ENCODE measurements at regions not wholly inside any gene's neighbourhood (a gene's known extent, or its start where the extent isn't known, plus 50 kb on each side); places are given as distances from the start of the nearest gene placed in this dataset.

- TF ChIP-seq EZH2phosphoT487 (IDR thresholded peaks at IDR 0.05; ENCODE audit: insufficient read depth, low read depth) (no peak), EZH2 (IDR thresholded peaks at IDR 0.05; ENCODE audit: insufficient read depth, poor library complexity, severe bottlenecking) (no peak)
Observed at GRCh38 chr6:128727500-128727899, 155.4 kb upstream of the LAMA2 start.

Data from GM23248 (cell line).